HG03159 (cell line): ENCODE measurements at regions not wholly inside any gene's neighbourhood (a gene's known extent, or its start where the extent isn't known, plus 50 kb on each side); places are given as distances from the start of the nearest gene placed in this dataset.
"Not testable (repeated sequence)": the region's sequence is repeated elsewhere in the genome, so short reads cannot be mapped to it uniquely, and the experiment has no call there.

ENCODE experiments used
- ATAC-seq: cut with Tn5 transposase; IDR thresholded peaks from one replicate; pipeline ENCODE4 v1.9.1; 2021; ENCODE audit warnings: mild to moderate bottlenecking, moderate library complexity; ENCODE audit not compliant: unreplicated experiment

GRCh38 chr21:24636696-24637095 is 970.6 kb downstream of the MRPL39 start:
- ATAC-seq, result no peak

GRCh38 chr21:24634749-24635148 is 972.5 kb downstream of the MRPL39 start:
- ATAC-seq, result no peak

GRCh38 chr21:24628536-24628935 is 978.7 kb downstream of the MRPL39 start:
- no peak for ATAC-seq

- no peak for ATAC-seq
These were observed 979.2 kb downstream of the MRPL39 start for GRCh38 chr21:24628046-24628445.

GRCh38 chr21:24617819-24618218 is 989.5 kb downstream of the MRPL39 start:
- ATAC-seq, result no peak

- no peak for ATAC-seq
These were observed 1013.2 kb downstream of the MRPL39 start for GRCh38 chr21:24594082-24594481.

- ATAC-seq, result no peak
These were observed 1017.0 kb downstream of the MRPL39 start for GRCh38 chr21:24590261-24590660.

- no peak for ATAC-seq
These were observed 1023.8 kb downstream of the MRPL39 start for GRCh38 chr21:24583473-24583872.

- no peak for ATAC-seq
These were observed 1030.0 kb downstream of the MRPL39 start for GRCh38 chr21:24577301-24577700.

- no peak for ATAC-seq
These were observed 1046.0 kb downstream of the MRPL39 start for GRCh38 chr21:24561291-24561690.

- no peak for ATAC-seq
These were observed 1054.8 kb downstream of the MRPL39 start for GRCh38 chr21:24552491-24552890.

- no peak for ATAC-seq
These were observed 1061.4 kb downstream of the MRPL39 start for GRCh38 chr21:24545807-24546361.

- no peak for ATAC-seq
These were observed 1093.1 kb downstream of the MRPL39 start for GRCh38 chr21:24514081-24514733.

- no peak for ATAC-seq
These were observed 1098.2 kb downstream of the MRPL39 start for GRCh38 chr21:24509131-24509530.

- no peak for ATAC-seq
These were observed 1120.3 kb downstream of the MRPL39 start for GRCh38 chr21:24486973-24487372.

- not testable (repeated sequence) for ATAC-seq
These were observed 1123.9 kb downstream of the MRPL39 start for GRCh38 chr21:24483361-24483760.

- no peak for ATAC-seq
These were observed 1136.4 kb downstream of the MRPL39 start for GRCh38 chr21:24470852-24471251.

- no peak for ATAC-seq
These were observed 1150.9 kb downstream of the MRPL39 start for GRCh38 chr21:24456358-24456757.

- ATAC-seq, result no peak
These were observed 1157.2 kb downstream of the MRPL39 start for GRCh38 chr21:24450119-24450518.

- no peak for ATAC-seq
These were observed 1161.8 kb downstream of the MRPL39 start for GRCh38 chr21:24445517-24445916.

- no peak for ATAC-seq
These were observed 1162.5 kb downstream of the MRPL39 start for GRCh38 chr21:24444736-24445135.

- ATAC-seq, result no peak
These were observed 1171.0 kb downstream of the MRPL39 start for GRCh38 chr21:24436236-24436635.
